ENCODE measurements at regions not wholly inside any gene's neighbourhood (a gene's known extent, or its start where the extent isn't known, plus 50 kb on each side); places are given as distances from the start of the nearest gene placed in this dataset.

GRCh38 chr20:51906049-51906448 lies 103.7 kb upstream of the SALL4 start:
- H3K4me3 ChIP-seq, result no peak overlapping the region
- H3K27ac ChIP-seq, result no peak overlapping the region
- no peak for TF ChIP-seq CTCF (IDR thresholded peaks at IDR 0.05; ENCODE audit: low read depth, low read length)
- DNase-seq (ENCODE audit: low read depth in 1 of 2, low spot score in 1 of 2), result no peak
- H3K4me1 ChIP-seq (ENCODE audit: low read depth), result peaks cover 10% of the 10 kb centered on the region
- no peaks in the 10 kb centered on the region for H3K36me3 ChIP-seq
- H3K9me3 ChIP-seq (ENCODE audit: low read depth), result no peaks in the 10 kb centered on the region
- H3K27me3 ChIP-seq, result no peaks in the 10 kb centered on the region

DNA sequence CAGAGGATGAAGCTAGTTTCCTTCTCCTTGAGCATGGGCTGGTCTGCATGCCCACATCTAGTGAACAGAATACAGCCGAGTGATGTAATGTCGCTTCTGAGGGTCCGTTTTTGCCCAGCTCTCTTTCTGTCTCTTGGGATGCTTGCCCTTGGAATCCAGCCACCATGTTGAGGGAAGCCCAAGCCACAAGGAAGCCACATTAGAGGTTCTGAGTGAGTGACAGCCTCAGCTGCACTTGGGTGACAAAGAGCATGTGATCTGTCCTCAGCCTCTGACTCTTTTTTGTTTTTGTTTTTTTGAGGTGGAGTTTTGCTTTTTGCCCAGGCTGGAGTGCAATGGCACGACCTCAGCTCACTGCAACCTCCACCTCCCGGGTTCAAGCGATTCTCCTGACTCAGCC lies 100.6 kb upstream of the SALL4 start:
- no peaks in the 10 kb centered on the region for H3K9me3 ChIP-seq (ENCODE audit: low read depth)
- no peak for TF ChIP-seq CTCF (IDR thresholded peaks at IDR 0.05; ENCODE audit: low read depth, low read length)
- H3K4me3 ChIP-seq, result no peak overlapping the region
- no peak overlapping the region for H3K27ac ChIP-seq
- no peaks in the 10 kb centered on the region for H3K36me3 ChIP-seq
- H3K4me1 ChIP-seq (ENCODE audit: low read depth), result no peaks in the 10 kb centered on the region
- no peak for DNase-seq (ENCODE audit: low read depth in 1 of 2, low spot score in 1 of 2)
- H3K27me3 ChIP-seq, result no peaks in the 10 kb centered on the region

GRCh38 chr20:51900443-51900842 lies 98.1 kb upstream of the SALL4 start:
- H3K27me3 ChIP-seq, result no peaks in the 10 kb centered on the region
- H3K4me1 ChIP-seq (ENCODE audit: low read depth), result no peaks in the 10 kb centered on the region
- DNase-seq (ENCODE audit: low read depth in 1 of 2, low spot score in 1 of 2), result no peak
- H3K9me3 ChIP-seq (ENCODE audit: low read depth), result no peaks in the 10 kb centered on the region
- TF ChIP-seq CTCF (IDR thresholded peaks at IDR 0.05; ENCODE audit: low read depth, low read length), result no peak
- no peaks in the 10 kb centered on the region for H3K36me3 ChIP-seq
- H3K4me3 ChIP-seq, result no peak overlapping the region
- no peak overlapping the region for H3K27ac ChIP-seq

GRCh38 chr20:51899674-51900073 lies 97.4 kb upstream of the SALL4 start:
- Histone ChIP-seq H3K27ac (no peak overlapping the region), H3K9me3 (ENCODE audit: low read depth) (no peaks in the 10 kb centered on the region), H3K4me3 (no peak overlapping the region), H3K27me3 (no peaks in the 10 kb centered on the region), H3K36me3 (no peaks in the 10 kb centered on the region), H3K4me1 (ENCODE audit: low read depth) (no peaks in the 10 kb centered on the region)
- no peak for DNase-seq (ENCODE audit: low read depth in 1 of 2, low spot score in 1 of 2)
- no peak for TF ChIP-seq CTCF (IDR thresholded peaks at IDR 0.05; ENCODE audit: low read depth, low read length)

DNA sequence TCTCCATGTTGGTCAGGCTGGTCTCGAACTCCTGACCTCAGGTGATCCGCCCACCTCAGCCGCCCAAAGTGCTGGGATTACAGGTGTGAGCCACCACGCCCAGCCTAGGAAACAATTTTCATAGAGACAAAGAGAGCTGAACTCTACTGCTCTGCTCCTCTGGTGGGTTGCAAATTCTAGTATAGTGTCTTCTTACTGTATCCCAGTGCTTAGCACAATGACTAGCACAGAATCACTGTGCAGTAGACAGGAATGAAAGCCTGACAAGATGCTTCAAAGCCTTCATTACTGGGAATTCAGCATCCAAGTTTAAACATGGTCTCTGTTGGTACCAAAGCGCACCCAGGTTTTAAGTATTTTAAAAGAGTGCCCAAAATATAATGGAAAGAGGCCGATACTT lies 96.5 kb upstream of the SALL4 start:
- DNase-seq (ENCODE audit: low read depth in 1 of 2, low spot score in 1 of 2), result no peak
- no peak for TF ChIP-seq CTCF (IDR thresholded peaks at IDR 0.05; ENCODE audit: low read depth, low read length)
- no peaks in the 10 kb centered on the region for H3K27me3 ChIP-seq
- no peak overlapping the region for H3K4me3 ChIP-seq
- no peaks in the 10 kb centered on the region for H3K9me3 ChIP-seq (ENCODE audit: low read depth)
- H3K36me3 ChIP-seq, result no peaks in the 10 kb centered on the region
- no peak overlapping the region for H3K27ac ChIP-seq
- H3K4me1 ChIP-seq (ENCODE audit: low read depth), result no peaks in the 10 kb centered on the region

DNA sequence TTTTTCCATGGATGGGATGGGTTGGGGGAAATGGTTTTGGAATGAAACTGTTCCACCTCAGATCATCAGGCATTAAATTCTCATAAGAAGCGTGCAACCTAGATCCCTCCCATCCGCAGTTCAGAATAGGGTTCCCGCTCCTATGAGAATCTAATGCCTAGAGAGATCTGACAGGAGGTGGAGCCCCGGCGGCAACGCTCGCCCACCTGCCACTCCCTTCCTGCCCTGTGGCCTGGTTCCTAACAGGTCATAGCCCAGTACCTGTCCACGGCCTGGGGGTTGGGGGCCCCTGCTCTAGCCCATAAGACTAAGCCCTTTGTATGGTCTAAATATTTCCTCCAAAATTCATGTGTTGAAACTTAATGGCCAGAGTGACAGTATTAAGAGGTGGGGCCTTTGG lies 92.3 kb upstream of the SALL4 start:
- H3K27ac ChIP-seq, result no peak overlapping the region
- no peaks in the 10 kb centered on the region for H3K27me3 ChIP-seq
- no peaks in the 10 kb centered on the region for H3K36me3 ChIP-seq
- peaks cover under 1% of the 10 kb centered on the region for H3K4me1 ChIP-seq (ENCODE audit: low read depth)
- DNase-seq (ENCODE audit: low read depth in 1 of 2, low spot score in 1 of 2), result no peak
- no peaks in the 10 kb centered on the region for H3K9me3 ChIP-seq (ENCODE audit: low read depth)
- no peak for TF ChIP-seq CTCF (IDR thresholded peaks at IDR 0.05; ENCODE audit: low read depth, low read length)
- no peak overlapping the region for H3K4me3 ChIP-seq

Measured in cardiac muscle cell (in vitro differentiated cells and primary cell).